ENCODE measurements at regions not wholly inside any gene's neighbourhood (a gene's known extent, or its start where the extent isn't known, plus 50 kb on each side); places are given as distances from the start of the nearest gene placed in this dataset.
"Not testable (repeated sequence)": the region's sequence is repeated elsewhere in the genome, so short reads cannot be mapped to it uniquely, and the experiment has no call there.

DNA sequence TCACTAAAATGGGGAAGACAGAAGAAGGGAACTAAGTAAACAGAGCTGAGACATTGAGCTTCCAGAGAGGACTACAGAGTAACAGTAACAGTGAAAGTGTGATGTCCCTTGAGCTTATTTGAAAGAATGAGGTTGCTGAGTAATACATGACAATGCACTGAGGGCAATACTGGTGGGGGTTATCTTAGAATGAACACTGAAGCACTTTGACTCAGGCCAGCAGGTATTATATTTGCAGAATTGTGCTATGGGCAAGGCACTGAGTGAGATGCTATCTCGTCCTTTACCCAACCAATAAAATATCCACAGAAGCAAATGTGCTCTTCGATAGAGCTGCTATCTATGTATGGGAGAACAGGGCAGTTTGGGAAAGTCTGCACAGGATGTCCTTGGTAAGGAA, 133.2 kb downstream of the DISP1 start:
- no peak for DNase-seq (ENCODE audit: low spot score)

DNA sequence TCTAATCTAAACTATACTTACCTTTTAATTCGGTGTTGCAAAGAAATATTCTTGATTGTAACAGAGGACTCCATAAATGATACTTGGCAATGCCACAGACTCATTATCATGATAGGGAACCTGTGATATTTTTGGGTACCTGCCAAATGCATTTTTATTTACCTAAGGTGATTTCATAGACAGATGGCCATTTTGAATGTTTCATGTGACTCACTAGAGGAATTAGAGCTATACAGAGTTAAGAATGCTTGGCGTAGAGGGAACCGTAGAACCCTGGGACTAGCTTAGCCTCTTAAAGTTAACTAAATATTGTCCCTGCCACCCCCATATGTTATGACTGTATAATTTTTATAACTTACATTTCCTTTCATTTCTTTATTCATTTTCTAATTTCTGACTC, 136.1 kb downstream of the DISP1 start:
- no peak for DNase-seq (ENCODE audit: low spot score)

DNA sequence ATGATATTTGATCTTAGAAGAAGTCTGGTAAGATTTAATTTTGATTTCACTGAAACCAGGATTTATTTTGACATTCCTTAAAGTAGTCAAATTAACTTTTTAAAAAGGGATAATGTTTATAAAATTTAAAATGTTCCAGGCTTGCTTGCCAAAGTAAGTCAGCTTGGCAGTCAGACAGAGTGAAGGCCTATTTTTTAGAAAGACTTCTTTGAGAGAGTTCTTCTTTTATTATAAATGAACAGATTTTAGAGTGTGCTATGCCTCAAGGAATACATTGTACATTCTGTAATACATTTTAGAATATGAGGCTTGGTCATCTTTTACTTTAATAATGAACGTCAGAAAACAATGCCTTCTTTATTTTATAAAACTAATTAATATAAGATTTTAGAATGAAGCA, 138.7 kb downstream of the DISP1 start:
- no peak for DNase-seq (ENCODE audit: low spot score)

DNA sequence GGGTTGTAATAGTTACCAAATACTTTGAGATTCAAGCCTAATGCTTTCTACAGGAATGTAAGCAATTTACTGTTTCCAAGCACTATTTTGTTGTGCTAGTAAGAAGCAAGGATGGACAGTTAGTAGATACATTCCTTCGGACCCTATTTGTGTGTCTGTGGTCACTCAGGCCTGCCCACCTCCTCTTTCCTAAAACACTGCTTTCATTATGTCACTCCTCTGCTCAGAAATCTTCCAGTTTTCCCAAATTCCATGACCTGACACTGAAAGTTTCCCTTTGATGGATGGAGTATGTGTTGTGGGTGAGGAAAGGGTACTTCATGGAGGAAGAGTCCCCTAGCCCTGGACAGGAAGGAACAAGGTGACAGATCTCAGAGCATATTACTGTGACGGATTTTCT, 141.1 kb downstream of the DISP1 start:
- DNase-seq (ENCODE audit: low spot score): no peak

GRCh38 chr1:222956601-222957000, 141.8 kb downstream of the DISP1 start:
- no peak for DNase-seq (ENCODE audit: low spot score)

- no peak for DNase-seq (ENCODE audit: low spot score)
Measured at GRCh38 chr1:222967466-222968240, 152.8 kb downstream of the DISP1 start.

GRCh38 chr1:222970040-222970439, 155.2 kb downstream of the DISP1 start:
- no peak for DNase-seq (ENCODE audit: low spot score)

DNA sequence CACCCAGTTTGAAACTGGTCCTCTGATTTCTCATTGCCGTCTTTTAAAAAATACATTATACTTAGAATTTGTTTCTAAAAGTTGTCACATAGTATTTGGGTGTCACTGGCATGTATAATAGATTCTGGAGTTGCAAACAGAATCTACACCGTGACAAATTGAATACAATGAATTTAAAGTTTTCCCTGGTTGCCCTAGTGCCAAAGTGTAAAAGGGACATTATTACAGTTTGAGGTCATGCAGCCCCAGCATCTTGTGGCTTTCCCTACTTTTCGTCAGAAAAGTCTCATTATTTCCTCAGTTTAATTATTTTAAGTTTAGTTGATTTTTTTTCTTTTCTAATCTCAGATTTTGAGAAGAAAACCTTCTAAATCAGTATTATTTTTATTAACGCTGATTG, 155.9 kb downstream of the DISP1 start:
- DNase-seq (ENCODE audit: low spot score): no peak

DNA sequence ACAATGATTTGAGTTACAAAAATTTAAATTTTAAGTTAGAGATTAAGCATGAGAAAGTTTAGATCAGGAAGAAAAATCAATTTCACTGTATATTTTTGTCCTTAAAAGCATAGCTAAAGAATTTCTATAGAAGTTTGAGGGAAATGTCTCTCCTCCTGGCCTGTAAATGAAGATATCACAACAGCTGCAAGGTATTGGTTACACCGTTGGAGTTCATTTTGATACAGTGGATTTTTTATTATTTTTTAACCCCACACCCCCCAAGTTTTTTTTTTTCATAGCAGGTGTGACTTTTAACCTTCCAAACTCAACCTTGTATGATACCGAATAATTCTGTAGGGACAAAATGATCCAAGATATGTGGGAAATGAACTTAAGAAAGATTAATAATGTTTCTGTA, 156.3 kb downstream of the DISP1 start:
- DNase-seq (ENCODE audit: low spot score): no peak

- DNase-seq (ENCODE audit: low spot score): no peak
Measured at GRCh38 chr1:222973561-222973960, 158.7 kb downstream of the DISP1 start.

DNA sequence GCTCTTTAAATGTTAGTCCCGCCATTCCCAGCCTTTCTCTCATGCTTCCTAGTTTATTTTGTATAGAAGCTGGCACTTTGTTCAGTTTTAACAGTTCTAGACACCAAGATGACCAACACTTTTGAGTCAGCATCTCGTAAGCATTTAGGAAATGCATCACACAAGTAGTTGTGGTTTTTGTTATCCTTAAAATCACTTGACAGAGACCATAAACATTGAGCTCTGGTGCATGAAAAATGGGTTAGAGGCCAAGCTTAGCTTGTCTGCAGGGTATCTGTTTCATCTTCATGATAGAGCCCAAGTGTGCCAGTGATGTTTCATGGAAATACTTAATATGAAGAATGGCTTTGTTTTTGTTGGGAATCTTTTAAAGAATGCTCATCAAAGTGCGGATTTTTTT, 159.7 kb downstream of the DISP1 start:
- DNase-seq (ENCODE audit: low spot score): no peak

GRCh38 chr1:222975472-222976122, 160.8 kb downstream of the DISP1 start:
- DNase-seq (ENCODE audit: low spot score): no peak

DNA sequence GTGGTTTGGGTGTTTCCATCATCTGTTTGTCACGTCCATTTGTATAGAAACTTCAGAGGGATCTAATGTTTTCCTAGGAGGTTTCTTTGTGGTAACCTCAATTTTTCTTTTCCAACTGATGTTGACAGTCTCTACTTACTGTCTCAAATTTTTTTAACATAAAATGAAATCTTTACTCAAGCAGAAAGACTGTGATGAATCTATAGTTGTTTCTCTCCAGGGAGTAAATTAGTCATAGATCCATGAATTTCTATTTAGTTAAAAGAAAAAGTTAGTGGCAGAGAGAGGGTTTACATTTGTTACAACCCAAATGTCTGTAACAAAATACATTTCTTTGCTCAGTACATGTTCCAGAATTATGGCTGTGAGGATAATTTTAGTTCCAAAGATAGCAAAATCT, 161.6 kb downstream of the DISP1 start:
- no peak for DNase-seq (ENCODE audit: low spot score)

GRCh38 chr1:222977294-222977693, 162.5 kb downstream of the DISP1 start:
- not testable (repeated sequence) for DNase-seq (ENCODE audit: low spot score)

DNA sequence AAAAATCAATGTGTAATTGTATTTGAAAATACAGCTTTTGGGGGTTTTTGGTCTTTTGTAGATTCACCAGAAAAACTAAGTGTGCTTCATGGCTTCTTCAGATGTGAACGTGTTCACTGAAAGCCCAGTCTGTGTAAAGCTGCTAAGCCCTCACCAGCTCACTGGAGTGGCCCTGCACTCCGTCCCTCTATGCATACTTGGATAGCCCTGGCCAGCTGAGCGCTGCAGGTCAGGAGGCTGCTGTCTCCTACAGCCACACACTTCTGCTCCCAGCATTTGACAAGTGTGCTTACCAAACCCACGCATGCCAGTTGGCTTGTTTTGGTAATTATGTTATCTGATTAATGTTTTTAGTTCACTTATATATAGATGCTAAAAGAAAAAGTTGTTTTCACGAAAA, 163.5 kb downstream of the TLR5 start:
- no peak for DNase-seq (ENCODE audit: low spot score)

- DNase-seq (ENCODE audit: low spot score): no peak
Measured at GRCh38 chr1:222987674-222988076, 155.4 kb downstream of the TLR5 start.

DNA sequence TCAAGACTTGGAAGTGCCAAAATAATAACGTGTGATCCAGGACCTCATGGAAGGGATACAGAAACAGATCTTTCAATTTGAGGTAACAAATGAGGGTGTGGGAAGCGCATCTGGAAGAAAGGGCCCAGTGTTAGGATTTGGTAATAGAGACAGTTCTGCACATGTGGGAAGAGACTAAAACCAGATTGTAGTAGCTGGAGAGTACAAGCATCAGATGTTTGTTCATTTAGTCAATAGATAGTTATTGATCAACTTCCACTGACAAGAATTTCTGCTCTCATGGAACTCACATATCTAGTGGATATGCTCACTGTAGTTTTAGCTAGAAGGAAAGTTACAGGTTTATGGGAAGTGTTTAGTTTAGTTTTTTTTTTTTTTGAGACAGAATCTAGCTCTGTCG, 153.6 kb downstream of the TLR5 start:
- no peak for DNase-seq (ENCODE audit: low spot score)

- no peak for DNase-seq (ENCODE audit: low spot score)
Measured at GRCh38 chr1:222991177-222991576, 151.9 kb downstream of the TLR5 start.

DNA sequence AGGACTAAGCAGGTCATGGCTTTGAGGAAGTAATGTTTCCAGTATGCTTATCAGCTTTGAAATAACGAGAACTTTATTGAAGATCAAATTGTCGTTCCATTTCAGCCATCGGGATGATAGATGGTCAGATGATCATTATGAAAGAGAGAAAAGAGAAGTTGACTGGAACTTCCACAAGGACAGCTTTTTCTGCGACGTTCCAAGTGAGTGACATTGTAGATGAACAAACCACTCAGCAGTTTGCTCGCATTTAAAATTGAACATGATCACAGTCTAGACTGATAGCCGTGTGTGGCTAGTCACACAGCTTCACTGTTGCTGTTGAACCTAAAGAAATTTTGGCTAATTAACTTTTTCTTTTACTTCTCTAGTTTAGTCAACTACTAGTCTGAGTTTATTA, 151.1 kb downstream of the TLR5 start:
- no peak for DNase-seq (ENCODE audit: low spot score)

- no peak for DNase-seq (ENCODE audit: low spot score)
Measured at GRCh38 chr1:222994511-222995235, 148.4 kb downstream of the TLR5 start.

DNA sequence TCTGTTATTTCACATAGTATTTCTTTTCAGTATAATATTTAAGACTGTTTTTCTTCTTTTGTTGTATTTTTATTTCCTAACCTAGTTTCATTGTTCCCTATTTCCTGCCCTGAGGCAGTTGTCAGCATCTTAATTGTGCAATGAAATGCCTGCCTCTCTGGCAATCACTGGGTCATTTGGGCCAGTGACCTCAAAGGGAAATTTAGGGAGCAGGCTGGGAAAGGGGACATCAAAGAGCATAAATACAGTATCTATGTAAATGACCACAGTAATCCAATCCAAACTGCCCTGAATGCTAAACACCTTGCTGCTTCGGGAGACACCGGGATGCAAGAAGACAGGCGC, 147.8 kb downstream of the TLR5 start:
- DNase-seq (ENCODE audit: low spot score): no peak

DNA sequence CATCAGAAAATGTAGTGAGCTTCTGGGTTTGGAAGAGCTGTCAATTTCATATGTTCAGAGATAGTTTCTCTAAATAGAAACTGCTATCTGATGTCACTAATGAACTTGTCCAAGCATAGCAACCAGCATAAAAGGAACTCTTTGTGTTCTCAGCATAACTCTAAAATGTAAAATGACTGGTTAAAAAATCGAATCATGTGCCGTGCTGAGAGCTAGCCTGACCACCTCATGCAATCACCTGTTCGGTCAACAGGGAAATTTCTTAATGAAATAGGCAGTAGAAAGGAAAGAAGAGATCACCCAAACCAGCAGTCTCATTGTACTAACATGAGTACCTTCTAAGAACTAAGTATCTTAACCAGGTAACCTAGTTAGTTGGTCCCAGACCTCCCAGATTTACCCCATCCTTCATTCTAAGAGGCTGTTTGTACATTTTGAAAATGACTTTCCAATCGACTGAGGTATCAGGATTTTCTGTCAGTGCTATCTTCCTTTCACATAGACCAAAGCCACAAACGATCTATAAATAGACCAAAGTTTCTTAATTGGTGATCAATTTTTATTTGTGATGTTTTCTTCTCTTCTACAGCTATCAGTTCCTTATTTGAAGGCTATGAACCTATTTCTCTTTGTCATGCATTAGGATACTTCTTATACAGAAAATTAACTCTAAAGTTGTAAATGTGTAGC, 147.3 kb downstream of the TLR5 start:
- no peak for DNase-seq (ENCODE audit: low spot score)

All from ureter (tissue), 1 donor.